Activated CD4-positive, alpha-beta T cell treated with anti-CD3 and anti-CD28 coated beads, Interleukin-10, Interleukin-2, amounts not matched to agents 100 ng/mL and 50 ng/mL, durations not matched to agents 16 hours and 8 hours (primary cell): ENCODE measurements at regions not wholly inside any gene's neighbourhood (a gene's known extent, or its start where the extent isn't known, plus 50 kb on each side); places are given as distances from the start of the nearest gene placed in this dataset.
A peak's percentile ranks its signal among the peaks of the same experiment; 100 is the strongest.

ENCODE experiments used
- DNase-seq: peaks from one replicate; pipeline ENCODE4 v3.0.0-alpha.2; 2020

DNA sequence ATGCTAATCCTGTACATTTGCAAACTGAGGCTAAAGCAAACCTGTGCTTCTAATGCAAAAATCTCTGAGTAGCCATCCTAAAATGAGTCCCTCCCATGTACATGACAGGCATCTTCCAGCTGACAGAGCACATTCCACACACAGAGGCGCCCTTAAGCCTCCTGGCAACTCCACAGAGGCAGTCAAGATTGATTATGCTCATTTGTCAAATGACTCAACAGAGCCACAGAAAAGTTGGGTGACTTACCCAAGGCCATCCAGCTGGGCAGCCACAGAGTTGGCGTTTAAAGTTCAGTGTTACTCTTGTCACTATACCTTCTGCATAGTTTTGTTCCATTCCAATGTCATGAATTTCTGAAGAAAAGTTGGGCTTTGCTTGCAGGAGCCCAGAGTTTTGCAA lies 394.6 kb upstream of the FGF13 start:
- no peak for DNase-seq

DNA sequence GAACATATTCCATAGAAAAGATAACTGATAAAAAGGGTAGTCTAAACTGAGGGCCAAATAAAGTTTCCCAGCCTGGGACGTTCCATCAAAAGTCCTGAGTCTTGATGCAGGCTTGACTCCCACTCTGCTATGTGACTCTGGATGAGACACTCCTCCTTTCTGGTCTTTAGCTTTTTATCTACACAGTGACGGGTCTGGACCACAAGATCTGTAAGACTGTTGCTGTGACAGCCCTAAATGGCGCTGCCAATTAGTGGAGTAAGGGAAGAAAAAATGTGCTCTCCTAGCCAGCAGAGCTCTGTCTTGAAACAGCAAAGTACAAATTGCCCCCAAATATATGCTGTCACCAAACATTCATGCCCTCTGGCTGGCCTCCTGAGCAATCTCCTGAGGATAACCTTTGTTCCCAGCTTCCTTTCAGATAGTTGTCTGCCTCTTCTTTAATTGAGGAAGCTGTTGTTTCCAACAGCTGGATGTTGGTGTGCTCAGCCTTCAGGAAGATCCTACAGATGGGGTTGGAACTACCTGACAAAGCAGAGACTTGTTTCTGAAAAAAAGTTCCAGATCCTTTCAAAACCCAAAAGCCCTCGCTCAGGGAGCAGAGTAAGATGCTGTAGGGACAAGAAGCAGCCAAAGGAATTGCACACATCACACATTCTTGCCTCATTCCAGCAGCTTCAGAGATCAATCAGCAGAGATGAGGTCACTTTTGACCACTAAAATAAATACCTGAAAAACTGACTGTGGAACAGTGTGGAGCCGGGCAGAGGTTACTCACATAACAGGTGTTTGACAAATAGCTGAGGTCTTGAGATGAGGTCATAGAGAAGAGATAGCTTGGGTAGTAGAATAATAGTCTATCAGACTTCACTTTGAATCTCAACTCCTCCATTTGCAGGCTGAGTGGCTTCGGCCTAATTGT lies 383.4 kb upstream of the FGF13 start:
- no peak for DNase-seq

- DNase-seq = no peak
Measured at GRCh38 chrX:139093201-139093600, 381.7 kb upstream of the FGF13 start.

GRCh38 chrX:139091878-139092277 lies 380.4 kb upstream of the FGF13 start:
- DNase-seq = no peak

DNA sequence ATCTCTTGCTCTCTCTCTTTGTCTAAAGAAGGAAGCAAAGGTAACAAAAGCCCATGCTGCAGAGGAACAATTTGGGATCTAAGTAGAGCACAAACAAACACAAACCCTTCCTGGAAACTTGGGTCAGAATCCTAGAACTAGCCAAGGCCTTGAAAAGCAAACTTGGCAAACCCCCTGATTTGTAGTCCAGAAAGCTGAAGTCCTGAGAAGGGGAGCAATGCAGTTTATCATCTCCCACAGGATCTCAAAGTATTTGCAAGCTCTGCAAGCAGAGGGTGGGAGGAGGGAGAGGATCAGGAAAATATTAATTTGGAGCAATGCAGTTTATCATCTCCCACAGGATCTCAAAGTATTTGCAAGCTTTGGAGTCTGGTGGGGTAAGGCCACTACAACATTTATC lies 379.5 kb upstream of the FGF13 start:
- no peak for DNase-seq

DNA sequence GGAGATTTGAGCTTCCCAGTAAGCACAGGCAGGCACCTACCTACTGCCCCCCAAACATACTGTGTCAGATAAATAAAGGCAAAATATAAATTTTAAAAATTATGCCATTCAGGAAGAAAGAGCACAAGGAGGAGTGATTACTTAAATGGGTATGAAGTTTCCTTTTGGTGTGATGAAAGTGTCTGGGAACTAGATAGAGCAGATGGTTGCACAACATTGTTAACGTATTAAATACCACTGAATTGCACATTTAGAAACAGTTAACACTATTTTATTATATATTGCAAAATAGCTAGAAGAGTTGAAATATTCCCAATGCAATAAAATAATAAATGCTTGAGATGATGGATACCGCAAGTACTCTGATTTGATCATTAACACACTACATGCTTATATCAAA lies 374.7 kb upstream of the FGF13 start:
- no peak for DNase-seq

DNA sequence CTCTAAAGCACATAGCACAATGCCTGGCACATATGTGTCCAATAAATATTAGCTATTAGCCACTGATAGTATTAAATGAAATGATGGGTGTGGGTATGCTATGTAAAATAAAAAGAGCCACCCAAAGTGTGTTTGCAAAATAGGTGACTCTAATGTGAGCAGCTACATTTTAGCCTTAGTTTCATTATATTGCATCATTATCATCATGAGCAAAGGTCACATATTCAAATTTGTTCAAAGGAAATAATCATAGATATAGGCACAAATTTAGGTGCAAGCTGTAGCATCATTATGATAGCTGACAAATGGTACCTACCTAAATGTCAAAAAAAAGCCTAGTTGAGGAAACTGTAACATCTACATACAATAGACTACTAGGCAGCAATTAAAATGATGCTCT lies 373.9 kb upstream of the FGF13 start:
- no peak for DNase-seq

GRCh38 chrX:139083191-139083590 lies 371.7 kb upstream of the FGF13 start:
- DNase-seq = no peak

DNA sequence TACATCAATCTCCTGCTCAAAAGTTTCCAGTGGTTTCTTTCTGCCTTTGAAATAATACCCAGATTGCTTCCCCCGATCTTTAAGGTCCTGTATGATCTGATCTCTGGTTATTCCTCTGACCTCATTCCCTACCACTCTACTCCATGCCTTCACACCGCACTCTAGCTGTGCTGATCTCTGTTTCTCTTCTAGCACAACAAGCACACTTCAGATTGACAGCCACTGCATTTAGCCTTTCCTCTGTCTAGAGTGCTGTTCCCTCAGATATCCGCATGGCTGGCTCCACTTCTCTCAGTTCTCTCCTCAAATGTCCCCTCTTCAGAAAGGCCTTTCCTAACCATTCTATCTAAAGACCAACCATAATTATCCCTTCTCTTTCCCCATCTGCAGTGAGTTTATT lies 370.4 kb upstream of the FGF13 start:
- no peak for DNase-seq

DNA sequence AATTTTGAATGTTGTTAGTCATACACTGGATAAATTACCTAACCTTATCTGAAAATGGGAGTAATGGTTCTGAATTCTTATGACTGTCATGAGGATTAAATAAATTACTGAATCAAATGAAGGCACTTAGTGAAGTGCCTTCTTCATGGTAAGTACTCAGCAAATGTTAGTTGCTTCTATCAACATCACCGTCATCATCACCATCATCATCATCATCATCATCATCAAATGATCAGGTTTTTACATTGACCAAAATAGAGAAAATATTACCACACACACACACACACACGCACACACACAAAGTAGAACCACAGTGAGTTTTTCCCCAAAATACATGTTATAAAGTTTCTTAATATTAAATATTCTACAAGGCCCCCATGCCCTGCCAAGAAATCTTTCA lies 368.3 kb upstream of the FGF13 start:
- DNase-seq = no peak

DNA sequence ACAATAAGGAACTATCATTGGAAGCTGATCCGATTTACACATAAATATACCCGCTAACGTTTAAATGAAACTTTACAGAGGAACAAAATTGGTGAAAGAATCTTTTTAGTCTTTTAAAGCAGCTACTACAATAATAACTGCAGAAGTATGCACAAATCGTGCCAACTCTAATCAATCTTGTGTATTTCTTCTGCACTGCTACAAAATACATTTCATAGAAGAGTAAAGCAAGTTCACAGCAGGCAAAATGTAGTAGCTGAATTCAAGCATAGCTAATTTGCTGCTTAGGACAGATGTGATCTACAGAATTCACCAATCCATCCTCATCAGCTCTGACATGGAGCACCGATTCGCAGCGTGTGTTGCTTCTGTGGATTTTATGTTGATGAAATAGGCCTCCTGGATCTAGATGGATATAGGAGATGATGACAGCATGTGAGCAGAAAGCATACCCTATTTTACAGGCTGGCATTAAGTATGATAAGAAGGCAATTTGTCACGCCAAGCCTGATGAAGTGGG lies 367.3 kb upstream of the FGF13 start:
- no peak for DNase-seq

DNA sequence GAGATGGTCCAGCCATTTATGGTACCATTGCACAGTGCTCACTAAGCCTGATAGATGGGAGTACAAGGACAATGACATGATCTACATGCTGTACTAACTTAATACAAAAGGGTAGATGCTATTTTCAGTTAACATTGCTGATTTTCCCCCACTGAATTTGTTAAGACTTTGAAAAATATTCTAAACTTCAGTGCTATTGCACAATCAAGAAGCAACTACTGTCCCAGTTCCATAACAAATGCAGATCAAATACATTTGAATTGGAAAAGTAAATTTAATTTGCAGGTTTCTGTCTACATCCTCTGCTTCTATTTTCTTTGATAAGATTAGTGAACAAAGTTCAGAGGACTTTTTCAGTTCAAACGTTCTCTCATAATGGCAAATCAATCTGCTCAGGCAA lies 366.8 kb upstream of the FGF13 start:
- no peak for DNase-seq

DNA sequence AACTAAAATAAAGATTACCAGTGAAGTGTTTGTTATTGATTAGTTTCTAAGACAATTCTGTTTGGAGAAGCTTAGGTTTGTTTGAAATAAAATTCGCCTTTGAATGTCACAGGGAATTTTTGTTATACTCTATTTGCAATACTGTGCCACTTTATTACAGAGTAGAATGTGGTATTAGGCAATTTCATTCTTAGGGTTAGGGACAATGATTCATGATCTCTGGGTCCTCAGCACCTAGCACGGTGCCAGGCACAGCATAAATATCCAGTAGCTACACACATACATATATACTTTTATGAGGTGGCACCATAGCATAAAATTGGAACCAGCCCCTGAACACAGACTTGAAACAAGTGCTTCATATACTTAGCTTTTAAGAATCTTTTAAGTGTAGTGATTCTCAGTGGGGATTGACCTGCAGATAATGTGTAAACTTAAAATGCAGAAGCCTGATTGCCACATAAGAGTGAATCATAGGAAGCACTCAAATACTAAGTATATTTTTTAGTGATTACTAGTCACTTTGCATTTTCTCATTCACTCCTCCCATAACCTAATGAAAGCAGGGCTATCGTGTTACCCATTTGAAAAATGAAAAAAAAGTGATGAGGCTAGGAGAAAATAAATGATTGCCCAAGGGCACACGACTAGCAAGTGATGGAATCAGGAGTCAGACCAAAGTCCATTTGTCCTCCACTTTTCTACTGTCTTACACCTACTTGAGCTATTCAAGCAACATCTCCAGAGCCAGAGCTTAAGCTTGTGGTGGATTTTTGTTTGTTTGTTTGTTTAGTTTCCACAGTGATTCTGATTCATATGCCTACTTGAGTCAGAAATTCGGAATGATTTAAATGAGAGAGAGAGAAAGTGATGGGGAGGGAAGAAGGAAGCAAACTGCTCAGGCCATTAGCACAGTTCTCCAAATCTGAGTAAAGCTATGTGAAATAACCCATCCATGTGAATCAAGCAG lies 366.0 kb upstream of the FGF13 start:
- DNase-seq = no peak

DNA sequence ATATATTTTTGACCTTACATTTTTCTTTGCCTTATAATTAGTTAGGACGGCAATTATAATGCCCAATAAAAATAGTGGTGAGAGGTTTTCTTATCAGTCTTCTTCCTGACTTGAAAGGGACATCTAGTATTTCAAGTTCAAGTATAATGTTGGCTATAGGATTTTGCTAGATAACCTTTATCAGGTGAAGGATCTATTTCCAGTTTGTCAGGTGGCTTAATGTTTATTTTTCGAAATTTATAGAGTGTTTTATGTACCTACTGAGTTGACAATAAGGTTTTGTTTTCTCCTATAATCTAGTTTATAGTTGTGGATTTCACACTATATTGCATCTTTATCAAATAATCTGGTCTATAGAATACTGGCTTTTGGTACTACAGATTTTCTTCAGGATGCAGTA lies 351.8 kb upstream of the FGF13 start:
- DNase-seq = no peak

GRCh38 chrX:139058831-139059495 lies 347.4 kb upstream of the FGF13 start:
- peak; percentile 48 for DNase-seq

GRCh38 chrX:139052461-139052860 lies 340.9 kb upstream of the FGF13 start:
- no peak for DNase-seq

DNA sequence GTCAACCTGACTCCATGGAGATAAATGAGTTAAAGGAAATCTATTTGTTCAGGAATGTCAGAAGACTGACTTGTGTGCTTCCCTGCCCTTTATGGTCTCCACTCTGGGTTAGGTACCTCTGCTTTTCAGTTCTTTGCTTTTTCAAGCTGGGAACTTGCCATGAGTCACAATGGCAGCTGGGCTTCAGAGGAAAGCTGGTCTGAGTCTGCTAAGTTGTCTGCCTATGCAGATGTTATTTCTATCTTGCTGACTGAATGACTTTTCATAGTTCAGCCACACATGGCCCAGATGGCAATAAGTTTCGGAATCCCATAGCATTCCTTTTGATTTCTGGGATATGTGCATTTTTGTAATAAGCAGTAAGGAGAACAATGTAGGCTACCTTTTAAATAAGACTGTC lies 337.9 kb upstream of the FGF13 start:
- no peak for DNase-seq

GRCh38 chrX:139044680-139045079 lies 333.2 kb upstream of the FGF13 start:
- no peak for DNase-seq

DNA sequence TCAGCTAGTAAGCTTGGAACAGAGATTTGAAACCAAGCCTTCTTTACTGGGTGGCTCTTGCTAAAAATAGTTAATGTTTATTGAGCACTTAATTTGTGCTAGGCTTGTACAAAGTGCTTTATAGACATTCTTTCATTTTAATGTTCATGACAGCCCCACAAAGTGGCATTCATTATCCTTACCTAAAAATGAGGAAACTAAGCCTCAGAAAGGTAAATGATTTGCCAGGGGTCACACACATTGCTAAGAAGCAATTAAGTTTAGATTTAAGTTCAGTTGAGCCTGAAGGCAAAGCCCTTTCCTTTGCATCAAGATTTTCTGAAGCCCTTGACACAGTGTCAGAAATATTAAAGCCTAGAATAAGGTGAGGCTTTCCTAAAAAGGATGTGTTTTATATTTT lies 327.5 kb upstream of the FGF13 start:
- DNase-seq = no peak

GRCh38 chrX:139026811-139027210 lies 315.3 kb upstream of the FGF13 start:
- no peak for DNase-seq

DNA sequence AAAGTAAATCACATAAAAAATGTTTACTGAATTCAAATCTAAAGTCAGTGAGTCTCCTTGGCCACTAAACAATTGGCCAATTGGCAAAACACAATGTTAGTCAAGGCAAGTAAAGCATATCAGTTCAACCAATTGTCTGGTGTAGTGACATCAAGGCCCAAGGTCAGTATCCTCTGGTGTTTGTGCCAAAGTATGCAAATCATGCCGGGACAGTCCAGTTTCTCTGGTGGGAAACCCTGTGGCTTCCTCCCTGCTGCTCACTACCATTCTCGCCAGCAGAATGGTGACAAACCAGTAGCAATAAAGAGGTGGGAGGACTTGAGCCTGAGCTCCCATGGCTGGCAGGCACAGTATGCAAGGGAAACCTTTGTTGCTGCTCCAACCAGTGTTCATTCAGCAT lies 314.9 kb upstream of the FGF13 start:
- no peak for DNase-seq

DNA sequence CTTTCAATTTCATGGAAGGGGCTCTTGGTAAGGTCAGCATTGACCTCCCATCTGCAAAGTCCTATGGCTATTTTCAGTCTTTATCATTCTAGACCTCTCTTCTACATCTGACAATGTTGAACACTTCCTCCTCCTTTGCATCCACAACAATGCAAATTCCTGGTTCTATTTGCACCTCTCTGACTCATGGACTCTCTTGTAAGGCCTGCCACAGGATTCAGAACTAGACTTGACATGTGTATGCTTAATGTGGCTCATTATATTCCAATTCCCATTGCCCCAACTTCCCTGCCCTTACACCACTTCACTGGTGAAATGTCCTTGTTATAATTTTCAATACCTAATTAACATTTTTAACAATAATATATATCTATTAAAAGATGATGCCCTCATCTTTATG lies 314.3 kb upstream of the FGF13 start:
- DNase-seq = no peak

DNA sequence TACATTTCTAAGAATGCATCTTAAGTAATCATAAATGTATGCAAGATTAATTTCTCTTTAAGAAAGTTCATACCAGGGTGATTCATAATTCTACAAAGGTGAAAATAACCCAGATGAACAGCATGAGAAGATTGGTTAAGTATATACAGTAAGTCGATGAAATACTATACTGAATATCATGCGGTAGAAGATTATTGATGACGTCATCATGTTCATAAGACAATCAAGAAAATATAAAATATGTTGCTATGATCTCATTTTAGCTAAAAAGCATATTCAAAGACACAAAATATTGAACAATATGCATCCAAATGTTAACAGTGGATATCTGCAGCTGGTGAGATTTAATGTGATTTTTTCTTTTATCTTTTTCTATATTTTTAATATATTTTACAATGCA lies 312.0 kb upstream of the FGF13 start:
- DNase-seq = no peak
